GM19023 (cell line): ENCODE measurements at regions not wholly inside any gene's neighbourhood (a gene's known extent, or its start where the extent isn't known, plus 50 kb on each side); places are given as distances from the start of the nearest gene placed in this dataset.

Source experiments
- ATAC-seq: cut with Tn5 transposase; IDR thresholded peaks from one replicate; pipeline ENCODE4 v1.9.1; 2021; ENCODE audit warnings: mild to moderate bottlenecking, moderate library complexity; ENCODE audit not compliant: unreplicated experiment

GRCh38 chr1:87556326-87556725 lies 227.6 kb downstream of the LMO4 start:
- no peak for ATAC-seq

- ATAC-seq, result no peak
Measured at GRCh38 chr1:87558921-87559320, 230.2 kb downstream of the LMO4 start.

DNA sequence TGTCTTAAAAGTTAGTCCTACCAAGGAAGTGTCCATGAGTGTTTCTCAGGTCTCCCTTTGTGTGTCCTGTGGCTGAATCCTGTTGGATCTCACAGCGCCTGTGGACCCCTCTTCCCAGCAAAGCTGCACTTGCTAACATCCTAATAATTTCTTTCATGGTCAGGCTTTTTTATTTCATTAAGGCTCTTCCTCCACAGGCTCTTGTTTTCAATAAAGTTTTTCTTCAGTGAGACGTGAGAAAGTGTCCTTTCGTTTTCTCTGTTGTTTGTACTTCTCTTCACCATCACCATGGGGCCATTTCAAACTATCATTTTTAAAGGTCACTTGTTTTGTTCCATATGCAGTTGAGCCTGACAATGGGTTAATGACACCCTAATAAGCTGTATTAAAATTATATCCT lies 231.5 kb downstream of the LMO4 start:
- ATAC-seq, result no peak

GRCh38 chr1:87560601-87561360 lies 232.1 kb downstream of the LMO4 start:
- ATAC-seq, result no peak

GRCh38 chr1:87563211-87563610 lies 234.5 kb downstream of the LMO4 start:
- ATAC-seq, result no peak

GRCh38 chr1:87565861-87566260 lies 237.2 kb downstream of the LMO4 start:
- no peak for ATAC-seq

- no peak for ATAC-seq
Measured at GRCh38 chr1:87568005-87568404, 239.3 kb downstream of the LMO4 start.

- ATAC-seq, result no peak
Measured at GRCh38 chr1:87568911-87569310, 240.2 kb downstream of the LMO4 start.

- no peak for ATAC-seq
Measured at GRCh38 chr1:87572008-87572407, 243.3 kb downstream of the LMO4 start.

DNA sequence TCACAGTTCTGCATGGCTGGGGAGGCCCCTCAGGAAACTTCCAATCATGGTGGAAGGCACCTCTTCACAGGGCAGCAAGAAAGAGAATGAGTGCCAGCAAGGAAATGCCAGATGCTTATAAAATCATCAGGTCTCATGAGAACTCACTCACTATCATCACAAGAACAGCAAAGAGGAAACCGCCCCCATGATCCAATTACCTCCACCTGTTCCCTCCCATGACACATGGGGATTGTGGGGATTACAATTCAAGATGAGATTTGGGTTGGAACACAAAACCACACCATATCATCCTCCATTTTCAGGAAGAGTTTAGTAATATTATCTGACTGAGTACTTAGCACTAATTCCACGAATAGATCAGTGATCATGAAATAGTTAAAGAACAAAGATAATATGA lies 244.2 kb downstream of the LMO4 start:
- no peak for ATAC-seq

DNA sequence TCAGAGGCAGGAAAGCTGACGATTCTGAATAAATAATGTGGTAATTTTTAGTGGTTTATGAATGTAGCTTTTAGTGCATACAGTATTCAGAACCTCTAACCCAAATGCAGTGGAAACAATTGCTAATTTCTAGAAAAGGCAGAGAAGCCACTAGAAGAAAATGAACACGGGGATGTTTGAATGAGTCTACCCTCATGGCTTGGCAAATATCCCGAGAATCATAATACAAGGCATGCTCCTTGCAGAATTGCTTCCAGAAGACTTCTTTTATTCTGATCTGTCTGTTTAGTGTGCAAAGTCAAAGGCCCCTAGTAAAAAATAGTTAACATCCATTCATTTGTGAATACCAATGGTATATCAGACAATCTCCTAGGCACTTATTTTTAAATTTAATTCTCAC lies 246.8 kb downstream of the LMO4 start:
- no peak for ATAC-seq

- ATAC-seq, result no peak
Measured at GRCh38 chr1:87578464-87578863, 249.8 kb downstream of the LMO4 start.

DNA sequence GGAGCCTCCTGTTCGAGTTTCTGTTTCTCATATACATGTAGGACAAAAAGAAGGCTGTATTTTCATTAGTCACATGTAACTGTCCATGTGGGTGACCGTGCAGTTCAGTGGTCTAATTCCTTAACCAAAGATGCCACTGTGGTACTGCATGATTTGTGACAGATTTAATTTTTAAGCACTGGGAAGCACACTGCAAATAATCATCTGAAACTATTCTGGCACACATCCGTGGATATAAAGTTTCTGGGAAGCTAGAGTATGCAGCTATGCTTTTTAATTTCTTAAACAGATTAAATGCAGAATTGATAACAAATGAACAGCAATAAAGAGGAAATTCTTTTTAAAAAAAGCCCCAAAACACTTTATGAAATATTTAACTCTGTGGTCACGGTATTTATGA lies 254.8 kb downstream of the LMO4 start:
- ATAC-seq, result no peak

DNA sequence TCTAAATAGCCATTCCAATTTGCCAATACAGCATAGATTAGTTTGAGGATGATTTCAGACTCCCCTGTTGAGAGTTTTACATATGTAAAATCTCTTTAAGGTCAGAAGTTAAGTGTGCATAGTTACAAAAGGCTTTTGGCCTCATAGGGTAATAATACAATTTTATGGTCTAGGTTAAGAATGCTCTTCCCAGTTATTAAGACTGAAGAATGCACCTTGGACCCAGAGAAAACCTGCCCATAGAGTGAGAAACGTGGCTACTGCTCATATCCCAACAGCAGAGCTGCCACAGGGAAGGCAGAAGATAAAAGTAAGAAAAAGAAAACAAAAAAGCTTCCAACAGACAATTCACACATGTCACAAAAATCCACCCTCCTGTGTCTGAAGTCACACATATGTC lies 255.9 kb downstream of the LMO4 start:
- no peak for ATAC-seq

GRCh38 chr1:87586501-87586900 lies 257.8 kb downstream of the LMO4 start:
- ATAC-seq, result no peak

DNA sequence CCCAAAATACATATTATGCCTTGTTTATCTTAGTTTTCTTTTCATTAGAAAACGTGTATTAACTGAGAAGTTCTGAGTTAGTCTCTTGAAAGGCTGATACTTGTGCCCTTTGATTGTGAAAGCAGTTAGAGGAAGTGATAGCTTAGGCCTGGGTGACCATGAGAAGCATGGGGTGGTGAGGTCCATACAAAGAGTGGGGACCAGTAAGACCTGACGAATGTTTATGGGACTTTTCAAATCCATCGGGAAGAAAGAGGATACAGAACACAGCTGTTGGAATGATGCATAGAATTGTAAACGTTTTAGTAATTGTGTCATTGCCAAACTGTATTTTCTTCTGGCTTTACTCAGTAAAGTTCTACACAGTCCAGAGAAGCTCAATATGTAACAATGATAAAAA lies 259.8 kb downstream of the LMO4 start:
- peak; percentile 53 for ATAC-seq

DNA sequence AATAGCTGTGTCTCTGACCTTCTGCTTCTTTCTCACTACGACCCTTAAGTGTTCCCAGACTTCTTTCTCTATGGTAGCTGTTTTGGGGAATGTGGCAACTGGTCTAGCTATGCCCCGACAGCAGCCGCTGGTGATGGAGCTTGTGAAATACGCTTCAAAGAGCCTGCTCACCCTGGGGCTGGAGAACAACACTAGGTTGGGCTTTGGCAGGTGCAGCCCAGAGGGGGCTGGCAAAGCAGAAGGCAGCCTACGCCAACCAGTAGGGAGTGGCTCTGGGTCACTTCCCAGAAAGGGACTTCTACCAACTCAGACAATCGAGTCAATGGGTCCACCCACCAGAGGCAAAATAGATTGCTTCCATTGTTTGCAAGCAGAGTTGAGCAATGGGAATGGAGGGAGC lies 262.8 kb downstream of the LMO4 start:
- ATAC-seq, result no peak

DNA sequence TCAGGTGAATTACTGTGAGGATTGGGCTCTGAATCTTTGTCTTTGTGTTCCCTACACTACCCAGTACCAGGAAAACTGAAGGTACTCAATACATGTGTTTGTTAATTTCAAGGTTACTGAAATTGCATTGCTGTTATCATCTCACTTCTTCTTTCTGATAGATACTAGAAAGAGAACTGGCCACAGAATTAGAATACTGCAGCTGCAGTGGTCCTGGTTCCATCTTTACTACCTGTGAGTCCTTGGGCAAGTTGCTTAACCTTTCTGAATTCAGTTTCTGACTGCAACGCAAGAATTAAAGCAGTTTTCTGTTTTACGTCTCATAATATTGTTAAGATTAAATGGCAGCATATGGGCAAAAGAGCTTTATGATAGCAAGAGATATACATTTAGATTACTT lies 263.5 kb downstream of the LMO4 start:
- peak; percentile 85 for ATAC-seq

DNA sequence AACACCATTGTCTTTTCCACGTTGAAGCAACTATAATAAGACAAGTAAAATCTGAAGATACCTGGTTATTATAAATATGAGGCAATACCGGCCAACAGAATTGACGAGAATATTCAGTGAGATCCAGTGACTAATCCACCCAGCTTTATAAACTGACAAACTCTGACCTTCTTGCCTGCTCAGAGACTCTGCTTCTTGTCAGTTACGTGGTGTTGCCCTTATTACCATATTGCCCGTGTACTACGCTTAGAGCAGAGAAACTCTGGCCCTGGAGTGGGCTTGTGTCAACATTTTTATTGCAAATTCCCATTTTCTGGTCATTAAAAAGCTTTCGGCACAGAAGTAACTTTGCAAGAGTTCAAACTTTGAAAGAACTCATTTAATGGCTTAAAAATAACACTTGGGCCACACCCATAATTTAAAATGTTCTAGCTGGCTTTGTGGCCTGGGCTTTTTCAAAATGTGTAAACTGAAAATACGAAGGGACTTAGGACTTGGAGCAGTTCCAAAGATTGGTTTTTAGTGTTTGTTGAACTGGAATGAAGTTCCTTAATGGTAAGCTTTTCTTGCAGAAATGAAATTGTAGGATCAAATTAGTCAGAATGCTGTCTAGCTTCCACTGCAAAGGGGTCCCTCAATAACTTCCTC lies 266.2 kb downstream of the LMO4 start:
- ATAC-seq, result no peak

GRCh38 chr1:87595384-87595781 lies 266.7 kb downstream of the LMO4 start:
- ATAC-seq, result no peak

- no peak for ATAC-seq
Measured at GRCh38 chr1:87598429-87598828, 269.7 kb downstream of the LMO4 start.

GRCh38 chr1:87599569-87599968 lies 270.9 kb downstream of the LMO4 start:
- ATAC-seq, result no peak
